PC-3 (cell line): ENCODE measurements at regions not wholly inside any gene's neighbourhood (a gene's known extent, or its start where the extent isn't known, plus 50 kb on each side); places are given as distances from the start of the nearest gene placed in this dataset.

Source experiments
- ATAC-seq: fragments of 200-7000 bp; cut with Tn5 transposase; 2 replicates; pipeline ENCODE4 v1.9.1; 2020; ENCODE audit warnings: mild to moderate bottlenecking, moderate library complexity
- BruUV-seq: library from RNA; stranded (reverse); fragments of 400-500 nt; replicated peaks from 2 replicates; lab custom pipeline; 2021; lab: Mats Ljungman, UMichigan
- CTCF ChIA-PET: fragments of 300-600 bp; sonication (Branson Sonifier 250); formaldehyde crosslinking; loops from one replicate; lab custom pipeline; 2022; ENCODE audit warnings: antibody characterized with exemption; lab: Charles Lee
- POLR2A ChIA-PET: fragments of 300-600 bp; sonication (Branson Sonifier 250); formaldehyde crosslinking; loops from one replicate; lab custom pipeline; 2022; ENCODE audit warnings: antibody characterized with exemption; ENCODE audit not compliant: unreplicated experiment; lab: Charles Lee
- DNase-seq: peaks from one replicate; pipeline ENCODE4 v3.0.0-alpha.2; 2015
- H2AFZ ChIP-seq: fragments of 300-600 bp; sonication (generic); 2 replicates; pipeline ENCODE4 v1.6.0; 2016; ENCODE audit warnings: antibody characterized with exemption, low read length
- H3F3A ChIP-seq: fragments of 300-600 bp; sonication (generic); one replicate; pipeline ENCODE4 v1.6.0; 2017; ENCODE audit warnings: antibody characterized with exemption, low read length, control low read depth, mild to moderate bottlenecking; ENCODE audit not compliant: unreplicated experiment
- H3K27ac ChIP-seq: fragments of 300-600 bp; sonication (generic); 2 replicates; pipeline ENCODE4 v1.5.1; 2016; ENCODE audit warnings: mild to moderate bottlenecking, low read length
- H3K27me3 ChIP-seq: fragments of 300-600 bp; sonication (generic); 2 replicates; pipeline ENCODE4 v1.6.1; 2016; ENCODE audit warnings: low read length, mixed read lengths
- H3K36me3 ChIP-seq: fragments of 300-600 bp; sonication (generic); 2 replicates; pipeline ENCODE4 v1.6.1; 2016; ENCODE audit warnings: low read depth, mixed run types, low read length, mixed read lengths
- H3K4me1 ChIP-seq: fragments of 300-600 bp; sonication (generic); 2 replicates; pipeline ENCODE4 v1.5.1; 2016; ENCODE audit warnings: low read length; ENCODE audit not compliant: insufficient read depth
- H3K4me2 ChIP-seq: fragments of 300-600 bp; sonication (generic); 2 replicates; pipeline ENCODE4 v1.6.0; 2016; ENCODE audit warnings: low read length
- H3K4me3 ChIP-seq: fragments of 300-600 bp; sonication (generic); 2 replicates; pipeline ENCODE4 v1.5.1; 2016; ENCODE audit warnings: mild to moderate bottlenecking, low read length, mixed read lengths
- H3K79me2 ChIP-seq: fragments of 300-600 bp; sonication (generic); 2 replicates; pipeline ENCODE4 v1.6.1; 2017; ENCODE audit warnings: low read length, mixed read lengths
- H3K9ac ChIP-seq: fragments of 300-600 bp; sonication (generic); 2 replicates; pipeline ENCODE4 v1.6.0; 2016; ENCODE audit warnings: mild to moderate bottlenecking, low read length
- H3K9me2 ChIP-seq: fragments of 300-600 bp; sonication (generic); replicated peaks from 2 replicates; pipeline ENCODE4 v1.6.1; 2016; ENCODE audit warnings: mixed run types, low read length, mixed read lengths
- H3K9me3 ChIP-seq: fragments of 300-600 bp; sonication (generic); 2 replicates; pipeline ENCODE4 v1.6.1; 2016; ENCODE audit warnings: low read length, mixed read lengths
- H4K20me1 ChIP-seq: fragments of 300-600 bp; sonication (generic); 2 replicates; pipeline ENCODE4 v1.6.1; 2016; ENCODE audit warnings: low read length, mixed read lengths
- EZH2 ChIP-seq: fragments of 300-600 bp; sonication (generic); IDR thresholded peaks from one replicate; pipeline ENCODE4 v1.6.1; 2017; ENCODE audit warnings: antibody characterized with exemption, mild to moderate bottlenecking, low read length; ENCODE audit not compliant: unreplicated experiment
- EZH2phosphoT487 ChIP-seq: fragments of 300-600 bp; sonication (generic); IDR thresholded peaks from 2 replicates; pipeline ENCODE4 v1.6.1; 2018; ENCODE audit warnings: mild to moderate bottlenecking, antibody characterized with exemption, low read length, borderline replicate concordance
- intact Hi-C: fragments of 100-400 bp; cut with micrococcal nuclease; formaldehyde crosslinking; loops from 2 replicates; pipeline ENCODE4 v1.9.0; 2023
- TF ChIP-seq, protein P1 (sequence below): fragments of 300-600 bp; sonication (generic); conservative IDR thresholded peaks from 2 replicates; pipeline ENCODE4 v1.5.1; 2017; ENCODE audit warnings: antibody characterized with exemption, low read depth, mild to moderate bottlenecking, low read length

DNA sequence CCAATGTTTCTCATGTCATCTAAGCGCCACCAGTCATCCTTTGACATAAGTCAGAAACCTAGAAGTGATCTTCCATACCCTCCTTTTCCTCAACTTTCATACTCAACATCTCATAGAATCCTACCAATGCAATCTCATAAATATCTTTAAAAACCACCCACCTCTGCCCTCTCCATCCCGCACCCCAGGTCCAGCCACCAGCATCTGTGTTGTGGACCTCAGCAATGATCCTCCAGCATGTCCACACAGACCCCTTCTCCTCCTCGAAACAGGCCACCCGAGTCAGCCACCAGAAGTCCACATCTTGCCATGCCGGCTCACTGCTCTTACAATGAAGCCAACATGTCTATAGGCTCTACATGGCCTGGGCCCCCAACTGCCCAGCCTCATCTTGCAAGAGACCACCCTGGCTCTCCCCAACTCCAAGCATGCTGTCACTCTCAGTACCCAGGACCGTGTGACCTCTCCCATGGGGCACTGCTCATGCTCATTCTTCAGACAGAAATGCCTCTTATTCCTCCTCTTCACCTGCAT, 636.7 kb upstream of the ID2 start:
- H3K9me2 ChIP-seq: no peaks in the 10 kb centered on the region
- TF ChIP-seq EZH2phosphoT487: no peak
- TF ChIP-seq, protein P1, sequence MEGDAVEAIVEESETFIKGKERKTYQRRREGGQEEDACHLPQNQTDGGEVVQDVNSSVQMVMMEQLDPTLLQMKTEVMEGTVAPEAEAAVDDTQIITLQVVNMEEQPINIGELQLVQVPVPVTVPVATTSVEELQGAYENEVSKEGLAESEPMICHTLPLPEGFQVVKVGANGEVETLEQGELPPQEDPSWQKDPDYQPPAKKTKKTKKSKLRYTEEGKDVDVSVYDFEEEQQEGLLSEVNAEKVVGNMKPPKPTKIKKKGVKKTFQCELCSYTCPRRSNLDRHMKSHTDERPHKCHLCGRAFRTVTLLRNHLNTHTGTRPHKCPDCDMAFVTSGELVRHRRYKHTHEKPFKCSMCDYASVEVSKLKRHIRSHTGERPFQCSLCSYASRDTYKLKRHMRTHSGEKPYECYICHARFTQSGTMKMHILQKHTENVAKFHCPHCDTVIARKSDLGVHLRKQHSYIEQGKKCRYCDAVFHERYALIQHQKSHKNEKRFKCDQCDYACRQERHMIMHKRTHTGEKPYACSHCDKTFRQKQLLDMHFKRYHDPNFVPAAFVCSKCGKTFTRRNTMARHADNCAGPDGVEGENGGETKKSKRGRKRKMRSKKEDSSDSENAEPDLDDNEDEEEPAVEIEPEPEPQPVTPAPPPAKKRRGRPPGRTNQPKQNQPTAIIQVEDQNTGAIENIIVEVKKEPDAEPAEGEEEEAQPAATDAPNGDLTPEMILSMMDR: no peak
- TF ChIP-seq EZH2: no peak
- H2AFZ ChIP-seq: no peak overlapping the region
- no peaks in the 10 kb centered on the region for H3F3A ChIP-seq
- no peak for ATAC-seq
- CTCF ChIA-PET: no interaction called here
- H3K4me2 ChIP-seq: no peak overlapping the region
- POLR2A ChIA-PET: no interaction called here
- no peak overlapping the region for H3K9ac ChIP-seq
- no peak overlapping the region for H3K27ac ChIP-seq
- no peak overlapping the region for H3K4me3 ChIP-seq
- no peaks in the 10 kb centered on the region for H3K9me3 ChIP-seq
- H3K4me1 ChIP-seq: no peaks in the 10 kb centered on the region
- H3K27me3 ChIP-seq: no peaks in the 10 kb centered on the region
- H4K20me1 ChIP-seq: no peaks in the 10 kb centered on the region
- H3K79me2 ChIP-seq: no peaks in the 10 kb centered on the region
- no TSS peak for BruUV-seq
- intact Hi-C loops: no loop called here
- DNase-seq: no peak
- no peaks in the 10 kb centered on the region for H3K36me3 ChIP-seq

DNA sequence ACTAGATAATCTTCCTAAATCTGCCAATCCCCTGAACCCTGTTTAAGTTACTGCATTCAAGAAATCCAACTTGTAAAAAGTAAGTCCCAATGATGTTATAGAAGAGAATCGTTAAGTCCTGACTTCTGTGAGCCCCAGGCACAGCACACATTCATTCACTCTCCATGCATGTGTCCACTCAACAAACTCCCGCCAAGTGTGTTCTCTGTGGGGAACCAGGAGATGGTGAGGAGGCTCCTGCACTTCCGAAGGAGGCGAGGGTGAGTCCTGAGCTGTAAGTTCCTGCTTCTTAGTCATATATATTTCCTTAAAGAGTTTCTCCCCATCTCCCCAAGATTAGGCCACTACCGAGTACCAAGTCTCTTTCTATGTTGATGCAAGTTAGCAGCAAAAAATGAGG, 635.0 kb upstream of the ID2 start:
- Histone ChIP-seq H3K4me1 (no peaks in the 10 kb centered on the region), H3K27me3 (no peaks in the 10 kb centered on the region), H4K20me1 (no peaks in the 10 kb centered on the region), H3K4me2 (no peak overlapping the region), H3F3A (no peaks in the 10 kb centered on the region), H3K9me3 (no peaks in the 10 kb centered on the region), H3K36me3 (no peaks in the 10 kb centered on the region), H3K4me3 (no peak overlapping the region), H3K27ac (no peak overlapping the region), H2AFZ (no peak overlapping the region), H3K9me2 (no peaks in the 10 kb centered on the region), H3K9ac (no peak overlapping the region), H3K79me2 (no peaks in the 10 kb centered on the region)
- no peak for DNase-seq
- intact Hi-C loops: no loop called here
- ChIA-PET CTCF (no interaction called here), POLR2A (no interaction called here)
- TF ChIP-seq, protein P1: no peak
- TF ChIP-seq EZH2 (no peak), EZH2phosphoT487 (no peak)
- no TSS peak for BruUV-seq
- ATAC-seq: no peak

DNA sequence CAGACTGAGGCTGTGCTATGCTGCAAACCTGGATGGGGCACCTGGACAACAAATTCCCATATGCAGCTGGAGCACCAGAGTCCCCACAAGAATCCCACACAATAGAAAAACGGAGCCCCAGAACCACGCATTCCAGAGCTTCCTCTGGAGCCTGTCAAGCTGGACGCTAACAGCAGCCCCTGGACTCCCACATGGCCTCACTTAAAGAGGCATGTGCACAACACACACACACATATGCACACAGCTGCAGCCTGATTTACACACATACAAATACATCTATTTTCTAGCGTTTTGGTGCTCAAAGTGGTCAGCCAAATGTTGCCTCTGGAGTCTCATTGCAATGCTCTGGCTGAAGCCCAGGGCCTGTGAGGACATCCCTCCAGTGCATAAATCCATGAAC, 632.7 kb upstream of the ID2 start:
- TF ChIP-seq, protein P1: no peak
- TF ChIP-seq EZH2phosphoT487 (no peak), EZH2 (no peak)
- H3K79me2 ChIP-seq: no peaks in the 10 kb centered on the region
- DNase-seq (no peak), ATAC-seq (no peak)
- no peaks in the 10 kb centered on the region for H3K4me1 ChIP-seq
- no peak overlapping the region for H2AFZ ChIP-seq
- H3K36me3 ChIP-seq: no peaks in the 10 kb centered on the region
- no peaks in the 10 kb centered on the region for H4K20me1 ChIP-seq
- no peaks in the 10 kb centered on the region for H3F3A ChIP-seq
- no peaks in the 10 kb centered on the region for H3K9me2 ChIP-seq
- H3K27me3 ChIP-seq: no peaks in the 10 kb centered on the region
- intact Hi-C loops: no loop called here
- no peak overlapping the region for H3K4me2 ChIP-seq
- no peak overlapping the region for H3K4me3 ChIP-seq
- ChIA-PET CTCF (no interaction called here), POLR2A (no interaction called here)
- no peak overlapping the region for H3K9ac ChIP-seq
- no peak overlapping the region for H3K27ac ChIP-seq
- no TSS peak for BruUV-seq
- H3K9me3 ChIP-seq: no peaks in the 10 kb centered on the region
